ENCODE measurements at regions not wholly inside any gene's neighbourhood (a gene's known extent, or its start where the extent isn't known, plus 50 kb on each side); places are given as distances from the start of the nearest gene placed in this dataset.

- 88% methylated on average over 4 of the region's 4 CpGs for WGBS (ENCODE audit: low lambda C conversion rate, missing lambda C conversion rate)
- H3K4me2 ChIP-seq, result no peak overlapping the region
- no peak for DNase-seq (ENCODE audit: low spot score)
- no peak overlapping the region for H2AFZ ChIP-seq
- H3K36me3 ChIP-seq (replicated peaks; ENCODE audit: insufficient read depth, low read depth), result no peaks in the 10 kb centered on the region
- no peak overlapping the region for H3K27ac ChIP-seq
- H3K4me3 ChIP-seq, result no peak overlapping the region
- H3K9me2 ChIP-seq (replicated peaks; ENCODE audit: insufficient read depth), result no peaks in the 10 kb centered on the region
- no peaks in the 10 kb centered on the region for H3K27me3 ChIP-seq
- H3K79me2 ChIP-seq, result no peaks in the 10 kb centered on the region
- H3K4me1 ChIP-seq (ENCODE audit: insufficient read depth), result no peaks in the 10 kb centered on the region
- TF ChIP-seq EZH2phosphoT487 (IDR thresholded peaks at IDR 0.05; ENCODE audit: low read depth, severe bottlenecking, unreplicated experiment) (no peak), EZH2 (IDR thresholded peaks at IDR 0.05; ENCODE audit: borderline replicate concordance) (no peak)
- TF ChIP-seq, protein P1, sequence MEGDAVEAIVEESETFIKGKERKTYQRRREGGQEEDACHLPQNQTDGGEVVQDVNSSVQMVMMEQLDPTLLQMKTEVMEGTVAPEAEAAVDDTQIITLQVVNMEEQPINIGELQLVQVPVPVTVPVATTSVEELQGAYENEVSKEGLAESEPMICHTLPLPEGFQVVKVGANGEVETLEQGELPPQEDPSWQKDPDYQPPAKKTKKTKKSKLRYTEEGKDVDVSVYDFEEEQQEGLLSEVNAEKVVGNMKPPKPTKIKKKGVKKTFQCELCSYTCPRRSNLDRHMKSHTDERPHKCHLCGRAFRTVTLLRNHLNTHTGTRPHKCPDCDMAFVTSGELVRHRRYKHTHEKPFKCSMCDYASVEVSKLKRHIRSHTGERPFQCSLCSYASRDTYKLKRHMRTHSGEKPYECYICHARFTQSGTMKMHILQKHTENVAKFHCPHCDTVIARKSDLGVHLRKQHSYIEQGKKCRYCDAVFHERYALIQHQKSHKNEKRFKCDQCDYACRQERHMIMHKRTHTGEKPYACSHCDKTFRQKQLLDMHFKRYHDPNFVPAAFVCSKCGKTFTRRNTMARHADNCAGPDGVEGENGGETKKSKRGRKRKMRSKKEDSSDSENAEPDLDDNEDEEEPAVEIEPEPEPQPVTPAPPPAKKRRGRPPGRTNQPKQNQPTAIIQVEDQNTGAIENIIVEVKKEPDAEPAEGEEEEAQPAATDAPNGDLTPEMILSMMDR (IDR thresholded peaks at IDR 0.05; ENCODE audit: poor library complexity), result no peak
- H3K9me3 ChIP-seq (ENCODE audit: low read depth), result no peaks in the 10 kb centered on the region
- no peaks in the 10 kb centered on the region for H4K20me1 ChIP-seq (ENCODE audit: insufficient read depth, poor library complexity, severe bottlenecking)
These were observed 147.7 kb downstream of the TM9SF2 start for GRCh38 chr13:99648927-99649326.

- no peaks in the 10 kb centered on the region for H3K27me3 ChIP-seq
- no peaks in the 10 kb centered on the region for H3K4me1 ChIP-seq (ENCODE audit: insufficient read depth)
- H3K4me3 ChIP-seq, result no peak overlapping the region
- TF ChIP-seq, protein P1 (IDR thresholded peaks at IDR 0.05; ENCODE audit: poor library complexity), result no peak
- no peak for TF ChIP-seq EZH2 (IDR thresholded peaks at IDR 0.05; ENCODE audit: borderline replicate concordance)
- TF ChIP-seq EZH2phosphoT487 (IDR thresholded peaks at IDR 0.05; ENCODE audit: low read depth, severe bottlenecking, unreplicated experiment), result no peak
- H3K9me3 ChIP-seq (ENCODE audit: low read depth), result no peaks in the 10 kb centered on the region
- no peak overlapping the region for H2AFZ ChIP-seq
- no peaks in the 10 kb centered on the region for H4K20me1 ChIP-seq (ENCODE audit: insufficient read depth, poor library complexity, severe bottlenecking)
- no peak overlapping the region for H3K27ac ChIP-seq
- 81% methylated on average over 8 of the region's 8 CpGs for WGBS (ENCODE audit: low lambda C conversion rate, missing lambda C conversion rate)
- no peaks in the 10 kb centered on the region for H3K36me3 ChIP-seq (replicated peaks; ENCODE audit: insufficient read depth, low read depth)
- no peaks in the 10 kb centered on the region for H3K79me2 ChIP-seq
- no peaks in the 10 kb centered on the region for H3K9me2 ChIP-seq (replicated peaks; ENCODE audit: insufficient read depth)
- H3K4me2 ChIP-seq, result no peak overlapping the region
- DNase-seq (ENCODE audit: low spot score), result no peak
These were observed 146.9 kb downstream of the TM9SF2 start for GRCh38 chr13:99648066-99648665.

GRCh38 chr13:99647596-99647985 lies 146.3 kb downstream of the TM9SF2 start:
- H3K4me3 ChIP-seq, result no peak overlapping the region
- H3K9me3 ChIP-seq (ENCODE audit: low read depth), result no peaks in the 10 kb centered on the region
- H3K4me2 ChIP-seq, result no peak overlapping the region
- no peak for DNase-seq (ENCODE audit: low spot score)
- no peak overlapping the region for H2AFZ ChIP-seq
- no peak for TF ChIP-seq EZH2phosphoT487 (IDR thresholded peaks at IDR 0.05; ENCODE audit: low read depth, severe bottlenecking, unreplicated experiment)
- TF ChIP-seq, protein P1 (IDR thresholded peaks at IDR 0.05; ENCODE audit: poor library complexity), result no peak
- no peak for TF ChIP-seq EZH2 (IDR thresholded peaks at IDR 0.05; ENCODE audit: borderline replicate concordance)
- no peaks in the 10 kb centered on the region for H3K36me3 ChIP-seq (replicated peaks; ENCODE audit: insufficient read depth, low read depth)
- H3K4me1 ChIP-seq (ENCODE audit: insufficient read depth), result no peaks in the 10 kb centered on the region
- no peaks in the 10 kb centered on the region for H3K79me2 ChIP-seq
- H3K27ac ChIP-seq, result no peak overlapping the region
- no peaks in the 10 kb centered on the region for H3K9me2 ChIP-seq (replicated peaks; ENCODE audit: insufficient read depth)
- 92% methylated on average over 4 of the region's 4 CpGs for WGBS (ENCODE audit: low lambda C conversion rate, missing lambda C conversion rate)
- no peaks in the 10 kb centered on the region for H4K20me1 ChIP-seq (ENCODE audit: insufficient read depth, poor library complexity, severe bottlenecking)
- H3K27me3 ChIP-seq, result no peaks in the 10 kb centered on the region

Measured in hepatocyte (in vitro differentiated cells).